C4-2B (cell line): ENCODE measurements at regions not wholly inside any gene's neighbourhood (a gene's known extent, or its start where the extent isn't known, plus 50 kb on each side); places are given as distances from the start of the nearest gene placed in this dataset.

Experiments used
- CTCF ChIP-seq: fragments of 450-650 bp; conservative IDR thresholded peaks from 2 replicates; pipeline ENCODE4 v1.5.1; 2017; ENCODE audit warnings: mild to moderate bottlenecking
- ZFX ChIP-seq: fragments of 450-650 bp; IDR thresholded peaks from 2 replicates; pipeline ENCODE4 v1.6.1; 2017

DNA sequence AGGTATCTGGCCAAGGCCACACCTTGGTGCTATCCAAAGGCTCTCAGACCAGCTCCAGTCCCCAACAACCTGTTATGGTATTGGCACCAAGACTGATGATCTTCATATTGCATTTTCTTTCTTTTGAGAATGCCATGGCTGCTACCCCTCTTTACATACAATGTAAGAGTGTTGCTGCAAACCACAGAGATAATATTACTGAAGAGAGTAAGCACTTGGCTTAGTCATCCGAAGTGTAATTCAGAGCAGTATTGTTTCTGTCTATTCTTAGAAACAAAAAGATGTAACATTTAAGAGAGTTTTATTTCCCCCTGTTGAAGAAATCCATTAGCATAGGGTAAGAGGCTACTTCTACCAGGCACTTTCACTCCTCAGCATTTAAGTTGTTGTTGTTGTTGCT lies 212.5 kb downstream of the C6orf118 start:
- TF ChIP-seq CTCF (no peak), ZFX (no peak)
